ENCODE measurements at regions not wholly inside any gene's neighbourhood (a gene's known extent, or its start where the extent isn't known, plus 50 kb on each side); places are given as distances from the start of the nearest gene placed in this dataset.
A peak's percentile ranks its signal among the peaks of the same experiment; 100 is the strongest.

DNA sequence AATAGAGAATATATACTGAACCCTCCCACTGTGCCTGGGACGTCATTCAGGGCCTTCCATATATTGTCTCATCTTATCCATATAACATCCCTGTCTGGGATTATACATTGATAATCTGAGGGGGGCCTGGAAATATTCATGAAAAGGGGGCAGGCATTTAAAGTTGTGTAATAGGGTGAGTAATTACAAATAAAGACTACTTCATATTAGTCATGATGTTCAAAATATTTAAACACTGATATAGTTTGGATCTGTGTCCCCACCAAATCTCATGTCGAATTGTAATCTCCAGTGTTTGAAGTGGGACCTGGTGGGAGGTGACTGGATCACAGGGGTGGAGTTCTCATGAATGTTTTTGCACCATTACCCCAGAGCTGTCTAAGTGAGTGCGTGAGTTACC, 97.8 kb downstream of the AQP9 start:
- DNase-seq (ENCODE audit: low spot score) = no peak

- DNase-seq (ENCODE audit: low spot score) = no peak
Measured at GRCh38 chr15:58240191-58240932, 102.2 kb downstream of the AQP9 start.

GRCh38 chr15:58241872-58242271, 103.7 kb downstream of the AQP9 start:
- no peak for DNase-seq (ENCODE audit: low spot score)

DNA sequence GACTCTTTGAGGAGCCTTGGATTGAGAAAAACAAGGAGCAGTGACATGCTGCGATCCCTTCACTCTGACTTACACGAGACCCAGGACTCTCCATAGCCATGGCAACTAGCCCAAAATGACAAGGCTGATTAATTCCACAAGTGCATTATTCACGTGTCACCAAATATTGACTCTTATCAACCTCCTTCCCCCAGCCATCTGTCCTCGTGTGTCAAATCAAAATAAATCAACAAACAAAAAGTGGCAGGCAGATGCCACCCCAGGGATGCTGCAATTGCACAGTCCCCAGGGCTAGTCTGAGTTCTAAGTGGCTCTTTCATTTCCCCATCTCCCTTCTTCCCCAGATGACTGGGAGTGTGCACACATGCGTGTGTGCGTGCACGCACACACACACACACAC, 104.9 kb downstream of the AQP9 start:
- DNase-seq (ENCODE audit: low spot score) = no peak

DNA sequence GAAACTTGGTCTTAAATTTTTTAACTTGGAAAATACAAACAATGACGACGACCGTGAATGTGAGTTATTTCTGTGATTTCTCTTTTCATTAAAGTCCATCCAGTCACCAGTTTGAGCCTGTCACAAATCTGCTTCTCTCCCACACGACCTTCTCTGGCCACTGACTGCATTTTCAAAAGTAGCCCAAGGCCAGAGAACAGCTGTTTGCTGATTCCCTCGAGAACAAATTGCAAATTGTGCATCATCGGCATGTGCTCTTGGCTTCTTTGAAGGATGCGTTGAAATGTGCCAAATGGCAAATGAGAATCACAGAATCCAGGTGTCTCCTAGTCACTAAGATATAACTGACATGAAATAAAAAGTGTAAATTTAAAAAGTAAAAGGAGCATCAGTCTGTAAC, 106.4 kb downstream of the AQP9 start:
- no peak for DNase-seq (ENCODE audit: low spot score)

DNA sequence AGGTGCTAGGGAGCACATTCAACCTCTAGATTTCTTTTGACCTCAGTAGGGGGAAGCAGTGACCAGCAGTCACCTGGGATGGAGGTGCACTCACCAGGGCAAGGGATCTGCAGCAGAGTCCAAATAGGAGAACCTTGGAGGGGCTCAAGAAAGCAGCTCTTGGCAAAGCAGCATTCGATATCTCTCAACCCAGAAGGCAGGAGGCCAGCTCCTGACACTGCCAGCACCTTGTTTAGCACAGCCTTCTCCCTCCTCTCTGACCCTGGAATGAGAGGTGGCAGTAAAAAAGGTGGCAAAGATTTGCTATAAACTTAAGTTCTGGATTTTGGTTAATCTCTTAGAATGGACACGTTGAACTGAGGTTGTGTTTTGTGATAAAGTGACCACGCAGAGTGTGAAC, 107.9 kb downstream of the AQP9 start:
- no peak for DNase-seq (ENCODE audit: low spot score)

- no peak for DNase-seq (ENCODE audit: low spot score)
Measured at GRCh38 chr15:58247855-58248842, 110.0 kb downstream of the AQP9 start.

DNA sequence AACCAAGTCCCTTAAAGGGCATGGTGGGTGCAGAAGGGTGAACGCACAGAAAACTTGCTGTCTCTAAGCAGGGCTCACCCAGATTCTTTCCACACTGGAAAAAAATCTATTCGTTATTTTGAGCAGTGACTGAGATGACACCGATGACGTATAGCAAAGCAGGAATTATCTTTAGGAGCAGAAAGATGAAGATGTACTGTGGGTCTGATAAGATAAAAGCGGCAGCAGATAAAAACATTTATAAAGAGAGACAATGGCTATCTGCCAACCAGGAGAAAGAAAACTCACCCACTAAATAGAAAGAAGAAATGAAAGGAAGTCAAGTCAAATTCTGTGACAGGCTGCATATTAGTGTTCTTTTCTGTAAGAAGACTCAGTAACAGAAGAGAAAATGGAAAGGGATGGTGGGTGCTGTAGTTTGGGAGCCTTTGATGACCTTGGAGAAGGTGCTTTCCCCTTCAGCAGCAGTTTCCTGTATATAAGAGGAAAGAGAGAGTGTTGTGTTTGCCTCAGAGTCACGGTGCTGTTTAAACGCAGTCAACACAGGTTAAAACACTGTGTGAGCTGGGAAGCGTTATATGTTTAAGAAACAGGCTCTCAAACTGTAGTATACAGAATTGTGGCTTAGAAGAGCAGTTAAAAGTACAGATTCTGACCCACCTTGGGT, 111.6 kb downstream of the AQP9 start:
- peak; percentile 9 for DNase-seq (ENCODE audit: low spot score)

DNA sequence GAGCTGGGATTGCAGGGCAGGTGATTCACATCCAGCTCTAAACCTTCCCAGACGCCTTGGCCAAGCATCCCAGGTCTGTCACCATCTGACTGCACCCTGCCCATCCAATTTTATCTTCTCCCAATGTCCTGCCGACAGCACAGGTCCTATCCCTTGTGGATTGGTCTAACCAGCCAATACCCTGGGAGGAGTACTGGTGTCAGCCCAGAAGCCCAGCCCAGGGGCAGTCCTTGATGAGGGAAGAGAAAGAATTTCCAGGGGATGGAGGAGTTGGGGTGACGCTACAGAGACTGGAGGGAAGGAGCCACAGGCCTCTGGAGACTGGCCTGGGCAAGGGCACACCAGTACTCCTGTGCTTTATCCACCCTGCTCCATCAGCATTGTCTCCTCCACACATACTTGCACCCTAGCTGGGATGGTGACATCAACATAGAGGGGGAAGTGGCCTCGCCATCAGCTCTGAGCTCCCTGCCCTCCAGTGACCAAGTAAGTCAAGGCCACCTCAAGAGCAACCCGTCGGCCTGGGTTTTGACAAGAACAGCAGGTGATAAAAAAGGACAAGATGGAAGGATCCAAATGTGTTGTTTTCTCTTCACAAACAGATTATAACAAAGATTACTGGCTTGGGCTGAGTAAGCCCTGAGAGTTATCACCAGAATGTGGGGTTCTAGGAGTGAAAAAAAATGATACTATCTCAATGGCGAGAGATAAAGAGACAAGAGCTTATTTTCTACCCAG, 114.6 kb downstream of the AQP9 start:
- no peak for DNase-seq (ENCODE audit: low spot score)

GRCh38 chr15:58257776-58258325, 119.7 kb downstream of the AQP9 start:
- DNase-seq (ENCODE audit: low spot score) = no peak

GRCh38 chr15:58258501-58259292, 120.5 kb downstream of the AQP9 start:
- DNase-seq (ENCODE audit: low spot score) = no peak

GRCh38 chr15:58260205-58260724, 122.1 kb downstream of the AQP9 start:
- no peak for DNase-seq (ENCODE audit: low spot score)

DNA sequence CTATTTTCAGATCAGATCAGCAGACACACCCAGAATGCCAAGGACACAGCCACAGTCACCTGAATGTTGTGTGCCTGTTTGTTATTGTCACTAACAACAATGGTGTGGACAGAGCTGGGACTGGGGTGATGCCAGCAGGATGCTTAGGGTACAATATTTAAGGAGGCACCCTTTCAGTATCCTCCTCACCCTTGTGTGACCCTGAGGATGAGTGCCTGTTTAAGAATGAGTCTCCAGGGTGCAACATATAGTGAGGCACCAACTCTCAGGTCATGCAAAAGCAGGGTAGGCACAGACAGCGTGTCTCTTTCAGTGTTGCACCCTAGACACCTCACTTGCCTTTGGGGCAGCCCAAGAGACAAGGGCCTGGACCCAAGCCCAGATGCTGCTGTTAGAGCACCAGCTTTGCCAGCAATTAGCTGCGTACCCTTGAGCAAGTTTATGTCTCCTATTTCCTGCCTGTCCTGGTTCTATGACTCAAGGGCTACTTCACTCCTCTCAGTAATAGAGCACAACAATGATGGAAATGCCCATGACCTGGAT, 122.6 kb downstream of the AQP9 start:
- DNase-seq (ENCODE audit: low spot score) = no peak

DNA sequence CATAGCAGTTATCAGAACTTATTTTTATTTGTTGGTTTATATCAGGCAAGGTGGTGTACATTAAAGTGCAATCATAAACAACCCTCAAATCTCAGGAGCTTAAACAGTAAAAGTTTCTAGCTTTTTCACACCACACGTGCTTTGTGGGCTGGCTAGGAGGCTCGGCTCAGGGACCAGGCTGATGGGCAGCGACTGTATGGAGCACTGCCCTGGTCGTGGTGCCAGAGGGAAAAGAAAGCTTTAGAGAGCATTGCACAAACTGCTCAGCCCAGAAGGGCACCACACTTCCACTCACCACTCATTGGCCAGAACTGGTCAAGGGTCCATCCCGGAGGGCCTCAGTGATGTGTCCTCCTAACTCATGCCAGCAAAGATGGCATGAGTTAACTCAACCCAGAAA, 123.2 kb downstream of the AQP9 start:
- no peak for DNase-seq (ENCODE audit: low spot score)

GRCh38 chr15:58264053-58264971, 126.1 kb downstream of the AQP9 start:
- DNase-seq (ENCODE audit: low spot score) = no peak

DNA sequence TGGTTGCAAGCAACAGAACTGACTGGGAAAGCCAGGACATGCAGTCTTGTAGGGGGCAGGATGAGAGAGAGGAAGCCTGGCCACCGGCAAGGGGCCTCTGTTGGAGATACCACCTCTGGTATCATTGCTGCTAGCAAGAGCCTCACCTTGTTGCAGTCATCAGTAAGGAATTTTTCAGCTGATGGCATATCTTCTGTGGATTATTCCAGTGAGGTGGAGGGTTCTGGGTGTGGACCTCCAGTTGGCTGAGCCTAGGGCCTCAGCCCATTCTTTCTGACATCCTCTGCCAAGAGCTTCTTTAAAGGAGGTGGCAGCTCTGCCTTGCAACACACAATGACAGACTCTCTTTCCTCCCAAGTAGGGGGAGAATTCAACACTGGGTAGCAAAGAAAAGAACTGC, 128.9 kb downstream of the AQP9 start:
- DNase-seq (ENCODE audit: low spot score) = no peak

DNA sequence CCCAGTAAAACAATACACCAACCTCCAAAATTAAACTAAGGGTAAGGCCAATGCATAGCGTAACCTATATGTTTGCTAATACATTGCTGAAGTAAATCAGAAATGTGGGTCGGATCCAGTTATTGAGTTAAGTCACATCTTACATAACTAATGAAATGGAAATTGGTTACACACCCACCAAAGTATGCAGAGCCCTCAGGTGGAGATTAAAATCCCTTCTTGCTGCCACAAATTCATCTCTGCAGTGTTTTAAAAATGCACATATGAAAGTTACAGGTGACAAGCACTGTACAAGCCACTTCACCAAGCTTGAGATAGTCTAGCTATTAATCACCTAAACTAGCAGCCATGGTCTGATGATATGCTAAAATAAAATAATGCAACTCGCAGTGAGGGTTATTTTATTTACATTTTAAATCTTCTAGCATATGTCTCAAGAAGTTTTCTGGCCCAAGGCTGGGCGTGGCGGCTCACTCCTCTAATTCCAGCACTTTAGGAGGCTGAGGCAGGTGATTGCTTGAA, 130.6 kb downstream of the AQP9 start:
- no peak for DNase-seq (ENCODE audit: low spot score)

DNA sequence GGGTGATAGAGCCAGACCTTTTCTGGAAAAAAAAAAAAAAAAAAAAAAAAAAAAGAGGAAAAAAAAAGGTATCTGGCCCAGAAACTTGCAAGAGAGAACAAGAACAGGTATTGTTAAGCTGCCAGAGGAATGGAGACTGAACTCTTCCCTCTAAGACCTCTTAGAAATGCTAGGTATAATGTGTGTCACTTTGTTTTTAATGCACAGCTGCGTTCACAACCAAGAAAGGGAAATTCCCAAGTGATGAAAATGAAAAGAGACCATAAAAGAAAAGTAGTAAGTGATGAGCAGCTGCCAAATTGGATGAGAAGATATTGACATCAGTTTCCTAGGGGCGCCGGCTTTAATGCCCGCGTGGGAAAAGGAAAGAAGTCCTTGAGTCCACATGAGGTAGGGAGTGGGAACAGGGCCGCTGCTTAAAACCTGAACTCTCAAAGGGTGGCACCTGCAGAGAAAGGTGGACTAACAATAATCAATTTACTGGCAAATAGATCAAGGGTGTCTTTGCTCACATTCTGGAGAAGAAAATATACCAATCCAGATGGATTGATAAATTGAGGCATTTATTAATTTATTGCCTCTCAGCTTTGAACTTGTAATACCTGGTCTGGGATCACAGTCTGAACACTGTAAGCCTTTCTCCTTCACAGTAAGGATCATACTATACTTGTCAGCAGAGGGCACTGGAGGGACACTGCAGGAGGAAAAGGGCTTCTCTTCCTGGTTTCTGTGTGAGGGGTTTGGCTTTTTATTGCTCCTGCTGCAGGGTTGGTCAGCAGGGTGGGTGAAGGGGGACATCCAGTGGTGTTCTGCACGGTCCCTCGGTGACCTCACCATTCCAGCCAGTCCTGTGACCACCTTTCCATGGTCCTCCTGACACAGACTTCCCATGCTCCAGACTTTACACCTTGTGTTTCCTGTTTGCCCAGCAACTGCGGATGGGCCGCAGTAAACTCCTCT, 131.6 kb downstream of the AQP9 start:
- DNase-seq (ENCODE audit: low spot score) = peak; percentile 27
